ENCODE measurements at regions not wholly inside any gene's neighbourhood (a gene's known extent, or its start where the extent isn't known, plus 50 kb on each side); places are given as distances from the start of the nearest gene placed in this dataset.

GRCh38 chr16:61005952-61006351 lies 1030.3 kb downstream of the CDH8 start (continued):
- TF ChIP-seq, protein P1, sequence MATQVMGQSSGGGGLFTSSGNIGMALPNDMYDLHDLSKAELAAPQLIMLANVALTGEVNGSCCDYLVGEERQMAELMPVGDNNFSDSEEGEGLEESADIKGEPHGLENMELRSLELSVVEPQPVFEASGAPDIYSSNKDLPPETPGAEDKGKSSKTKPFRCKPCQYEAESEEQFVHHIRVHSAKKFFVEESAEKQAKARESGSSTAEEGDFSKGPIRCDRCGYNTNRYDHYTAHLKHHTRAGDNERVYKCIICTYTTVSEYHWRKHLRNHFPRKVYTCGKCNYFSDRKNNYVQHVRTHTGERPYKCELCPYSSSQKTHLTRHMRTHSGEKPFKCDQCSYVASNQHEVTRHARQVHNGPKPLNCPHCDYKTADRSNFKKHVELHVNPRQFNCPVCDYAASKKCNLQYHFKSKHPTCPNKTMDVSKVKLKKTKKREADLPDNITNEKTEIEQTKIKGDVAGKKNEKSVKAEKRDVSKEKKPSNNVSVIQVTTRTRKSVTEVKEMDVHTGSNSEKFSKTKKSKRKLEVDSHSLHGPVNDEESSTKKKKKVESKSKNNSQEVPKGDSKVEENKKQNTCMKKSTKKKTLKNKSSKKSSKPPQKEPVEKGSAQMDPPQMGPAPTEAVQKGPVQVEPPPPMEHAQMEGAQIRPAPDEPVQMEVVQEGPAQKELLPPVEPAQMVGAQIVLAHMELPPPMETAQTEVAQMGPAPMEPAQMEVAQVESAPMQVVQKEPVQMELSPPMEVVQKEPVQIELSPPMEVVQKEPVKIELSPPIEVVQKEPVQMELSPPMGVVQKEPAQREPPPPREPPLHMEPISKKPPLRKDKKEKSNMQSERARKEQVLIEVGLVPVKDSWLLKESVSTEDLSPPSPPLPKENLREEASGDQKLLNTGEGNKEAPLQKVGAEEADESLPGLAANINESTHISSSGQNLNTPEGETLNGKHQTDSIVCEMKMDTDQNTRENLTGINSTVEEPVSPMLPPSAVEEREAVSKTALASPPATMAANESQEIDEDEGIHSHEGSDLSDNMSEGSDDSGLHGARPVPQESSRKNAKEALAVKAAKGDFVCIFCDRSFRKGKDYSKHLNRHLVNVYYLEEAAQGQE (IDR thresholded peaks at IDR 0.05; ENCODE audit: unreplicated experiment): no peak
- TF ChIP-seq ZNF114 (CRISPR knock-in tag; IDR thresholded peaks at IDR 0.05): no peak
- TF ChIP-seq STAT1 (IDR thresholded peaks at IDR 0.05; ENCODE audit: unreplicated experiment): no peak
- no peak for TF ChIP-seq EZH2 (IDR thresholded peaks at IDR 0.05; ENCODE audit: low read depth, unreplicated experiment)

DNA sequence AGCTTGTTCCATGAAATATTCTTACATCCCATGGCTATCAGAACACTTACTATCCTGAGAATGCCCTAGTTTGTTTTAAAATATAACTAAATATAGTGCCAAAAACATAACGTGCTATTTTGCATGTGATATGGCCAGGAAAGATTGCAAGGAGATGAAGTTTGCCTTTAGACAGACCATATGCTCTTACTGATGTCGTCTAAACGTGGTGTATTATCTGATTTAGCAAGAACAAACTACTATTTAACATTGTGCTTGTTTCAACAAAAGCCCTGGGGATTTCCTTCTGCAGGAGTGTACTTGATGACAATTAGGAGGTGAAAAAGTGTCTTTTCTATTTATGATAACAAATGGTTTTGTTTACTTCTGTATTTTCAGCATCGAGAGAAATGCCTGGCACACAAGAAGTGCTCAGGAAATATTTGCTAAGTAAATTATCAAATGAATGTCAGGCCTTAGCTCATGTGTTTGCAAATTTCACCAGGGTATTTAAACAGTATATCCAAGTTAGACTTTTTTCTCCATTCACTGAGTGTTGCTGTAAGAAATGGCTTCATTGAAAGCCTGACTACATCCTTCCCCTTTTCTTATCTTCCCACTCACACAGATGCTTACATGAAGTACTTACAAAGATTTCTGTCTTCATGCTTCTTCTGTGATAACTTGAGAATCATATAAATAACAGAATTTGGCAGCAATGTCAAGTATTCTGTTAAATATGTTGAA lies 1033.6 kb downstream of the CDH8 start:
- H3K27ac Mint-ChIP-seq: no peak overlapping the region
- ATAC-seq: no peak
- H3K9me3 Mint-ChIP-seq: no peaks in the 10 kb centered on the region
- no peaks in the 10 kb centered on the region for H3K27me3 ChIP-seq (ENCODE audit: insufficient read depth)
- no peak for DNase-seq (ENCODE audit: low spot score)
- no peaks in the 10 kb centered on the region for H3K36me3 ChIP-seq (ENCODE audit: insufficient read depth)
- no peaks in the 10 kb centered on the region for H4K20me1 ChIP-seq (replicated peaks; ENCODE audit: insufficient read depth)
- H3K36me3 Mint-ChIP-seq (ENCODE audit: low read depth): no peaks in the 10 kb centered on the region
- H3K4me1 ChIP-seq (ENCODE audit: insufficient read depth): no peaks in the 10 kb centered on the region
- H3F3A ChIP-seq (replicated peaks; ENCODE audit: low read depth): no peaks in the 10 kb centered on the region
- H3K27ac ChIP-seq (ENCODE audit: low read depth): no peak overlapping the region
- no peak overlapping the region for H3K4me3 Mint-ChIP-seq
- H3K4me3 ChIP-seq: no peak overlapping the region
- H3K4me1 Mint-ChIP-seq: no peaks in the 10 kb centered on the region
- H2AFZ ChIP-seq: no peak overlapping the region
- no peaks in the 10 kb centered on the region for H3K79me2 ChIP-seq (replicated peaks; ENCODE audit: insufficient read depth)
- no peaks in the 10 kb centered on the region for H3K27me3 Mint-ChIP-seq (ENCODE audit: insufficient read depth, low read depth, poor library complexity)
- no peaks in the 10 kb centered on the region for H3K9me2 ChIP-seq (ENCODE audit: insufficient read depth)
- no peak overlapping the region for H3K4me2 ChIP-seq
- no peak for TF ChIP-seq EZH2phosphoT487 (IDR thresholded peaks at IDR 0.05; ENCODE audit: unreplicated experiment)
- TF ChIP-seq JUNB (IDR thresholded peaks at IDR 0.05; ENCODE audit: unreplicated experiment): no peak
- TF ChIP-seq, protein P1 (IDR thresholded peaks at IDR 0.05; ENCODE audit: unreplicated experiment): no peak
- no peak for TF ChIP-seq CREB1 (CRISPR knock-in tag; IDR thresholded peaks at IDR 0.05; ENCODE audit: low read depth)
- TF ChIP-seq STAT1 (IDR thresholded peaks at IDR 0.05; ENCODE audit: unreplicated experiment): no peak
- TF ChIP-seq NANOG (IDR thresholded peaks at IDR 0.05; ENCODE audit: borderline replicate concordance): no peak
- no peak for TF ChIP-seq ZNF331 (CRISPR knock-in tag; IDR thresholded peaks at IDR 0.05; ENCODE audit: low read depth)
- TF ChIP-seq EZH2 (IDR thresholded peaks at IDR 0.05; ENCODE audit: low read depth, unreplicated experiment): no peak
- TF ChIP-seq POLR2AphosphoS5 (IDR thresholded peaks at IDR 0.05; ENCODE audit: low read depth): no peak
- TF ChIP-seq, protein P2, sequence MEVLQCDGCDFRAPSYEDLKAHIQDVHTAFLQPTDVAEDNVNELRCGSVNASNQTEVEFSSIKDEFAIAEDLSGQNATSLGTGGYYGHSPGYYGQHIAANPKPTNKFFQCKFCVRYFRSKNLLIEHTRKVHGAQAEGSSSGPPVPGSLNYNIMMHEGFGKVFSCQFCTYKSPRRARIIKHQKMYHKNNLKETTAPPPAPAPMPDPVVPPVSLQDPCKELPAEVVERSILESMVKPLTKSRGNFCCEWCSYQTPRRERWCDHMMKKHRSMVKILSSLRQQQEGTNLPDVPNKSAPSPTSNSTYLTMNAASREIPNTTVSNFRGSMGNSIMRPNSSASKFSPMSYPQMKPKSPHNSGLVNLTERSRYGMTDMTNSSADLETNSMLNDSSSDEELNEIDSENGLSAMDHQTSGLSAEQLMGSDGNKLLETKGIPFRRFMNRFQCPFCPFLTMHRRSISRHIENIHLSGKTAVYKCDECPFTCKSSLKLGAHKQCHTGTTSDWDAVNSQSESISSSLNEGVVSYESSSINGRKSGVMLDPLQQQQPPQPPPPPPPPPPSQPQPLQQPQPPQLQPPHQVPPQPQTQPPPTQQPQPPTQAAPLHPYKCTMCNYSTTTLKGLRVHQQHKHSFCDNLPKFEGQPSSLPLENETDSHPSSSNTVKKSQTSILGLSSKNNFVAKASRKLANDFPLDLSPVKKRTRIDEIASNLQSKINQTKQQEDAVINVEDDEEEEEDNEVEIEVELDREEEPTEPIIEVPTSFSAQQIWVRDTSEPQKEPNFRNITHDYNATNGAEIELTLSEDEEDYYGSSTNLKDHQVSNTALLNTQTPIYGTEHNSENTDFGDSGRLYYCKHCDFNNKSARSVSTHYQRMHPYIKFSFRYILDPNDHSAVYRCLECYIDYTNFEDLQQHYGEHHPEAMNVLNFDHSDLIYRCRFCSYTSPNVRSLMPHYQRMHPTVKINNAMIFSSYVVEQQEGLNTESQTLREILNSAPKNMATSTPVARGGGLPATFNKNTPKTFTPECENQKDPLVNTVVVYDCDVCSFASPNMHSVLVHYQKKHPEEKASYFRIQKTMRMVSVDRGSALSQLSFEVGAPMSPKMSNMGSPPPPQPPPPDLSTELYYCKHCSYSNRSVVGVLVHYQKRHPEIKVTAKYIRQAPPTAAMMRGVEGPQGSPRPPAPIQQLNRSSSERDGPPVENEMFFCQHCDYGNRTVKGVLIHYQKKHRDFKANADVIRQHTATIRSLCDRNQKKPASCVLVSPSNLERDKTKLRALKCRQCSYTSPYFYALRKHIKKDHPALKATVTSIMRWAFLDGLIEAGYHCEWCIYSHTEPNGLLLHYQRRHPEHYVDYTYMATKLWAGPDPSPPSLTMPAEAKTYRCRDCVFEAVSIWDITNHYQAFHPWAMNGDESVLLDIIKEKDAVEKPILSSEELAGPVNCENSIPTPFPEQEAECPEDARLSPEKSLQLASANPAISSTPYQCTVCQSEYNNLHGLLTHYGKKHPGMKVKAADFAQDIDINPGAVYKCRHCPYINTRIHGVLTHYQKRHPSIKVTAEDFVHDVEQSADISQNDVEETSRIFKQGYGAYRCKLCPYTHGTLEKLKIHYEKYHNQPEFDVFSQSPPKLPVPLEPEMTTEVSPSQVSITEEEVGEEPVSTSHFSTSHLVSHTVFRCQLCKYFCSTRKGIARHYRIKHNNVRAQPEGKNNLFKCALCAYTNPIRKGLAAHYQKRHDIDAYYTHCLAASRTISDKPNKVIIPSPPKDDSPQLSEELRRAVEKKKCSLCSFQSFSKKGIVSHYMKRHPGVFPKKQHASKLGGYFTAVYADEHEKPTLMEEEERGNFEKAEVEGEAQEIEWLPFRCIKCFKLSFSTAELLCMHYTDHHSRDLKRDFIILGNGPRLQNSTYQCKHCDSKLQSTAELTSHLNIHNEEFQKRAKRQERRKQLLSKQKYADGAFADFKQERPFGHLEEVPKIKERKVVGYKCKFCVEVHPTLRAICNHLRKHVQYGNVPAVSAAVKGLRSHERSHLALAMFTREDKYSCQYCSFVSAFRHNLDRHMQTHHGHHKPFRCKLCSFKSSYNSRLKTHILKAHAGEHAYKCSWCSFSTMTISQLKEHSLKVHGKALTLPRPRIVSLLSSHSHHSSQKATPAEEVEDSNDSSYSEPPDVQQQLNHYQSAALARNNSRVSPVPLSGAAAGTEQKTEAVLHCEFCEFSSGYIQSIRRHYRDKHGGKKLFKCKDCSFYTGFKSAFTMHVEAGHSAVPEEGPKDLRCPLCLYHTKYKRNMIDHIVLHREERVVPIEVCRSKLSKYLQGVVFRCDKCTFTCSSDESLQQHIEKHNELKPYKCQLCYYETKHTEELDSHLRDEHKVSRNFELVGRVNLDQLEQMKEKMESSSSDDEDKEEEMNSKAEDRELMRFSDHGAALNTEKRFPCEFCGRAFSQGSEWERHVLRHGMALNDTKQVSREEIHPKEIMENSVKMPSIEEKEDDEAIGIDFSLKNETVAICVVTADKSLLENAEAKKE (CRISPR knock-in tag; IDR thresholded peaks at IDR 0.05): no peak
